PC-3 (cell line): ENCODE measurements at regions not wholly inside any gene's neighbourhood (a gene's known extent, or its start where the extent isn't known, plus 50 kb on each side); places are given as distances from the start of the nearest gene placed in this dataset.

ENCODE experiments used
- ATAC-seq: fragments of 200-7000 bp; cut with Tn5 transposase; 2 replicates; pipeline ENCODE4 v1.9.1; 2020; ENCODE audit warnings: mild to moderate bottlenecking, moderate library complexity
- BruUV-seq: library from RNA; stranded (reverse); fragments of 400-500 nt; replicated peaks from 2 replicates; lab custom pipeline; 2021; lab: Mats Ljungman, UMichigan
- CTCF ChIA-PET: fragments of 300-600 bp; sonication (Branson Sonifier 250); formaldehyde crosslinking; loops from one replicate; lab custom pipeline; 2022; ENCODE audit warnings: antibody characterized with exemption; lab: Charles Lee
- POLR2A ChIA-PET: fragments of 300-600 bp; sonication (Branson Sonifier 250); formaldehyde crosslinking; loops from one replicate; lab custom pipeline; 2022; ENCODE audit warnings: antibody characterized with exemption; ENCODE audit not compliant: unreplicated experiment; lab: Charles Lee
- DNase-seq: peaks from one replicate; pipeline ENCODE4 v3.0.0-alpha.2; 2015
- H2AFZ ChIP-seq: fragments of 300-600 bp; sonication (generic); 2 replicates; pipeline ENCODE4 v1.6.0; 2016; ENCODE audit warnings: antibody characterized with exemption, low read length
- H3F3A ChIP-seq: fragments of 300-600 bp; sonication (generic); one replicate; pipeline ENCODE4 v1.6.0; 2017; ENCODE audit warnings: antibody characterized with exemption, low read length, control low read depth, mild to moderate bottlenecking; ENCODE audit not compliant: unreplicated experiment
- H3K27ac ChIP-seq: fragments of 300-600 bp; sonication (generic); 2 replicates; pipeline ENCODE4 v1.5.1; 2016; ENCODE audit warnings: mild to moderate bottlenecking, low read length
- H3K27me3 ChIP-seq: fragments of 300-600 bp; sonication (generic); 2 replicates; pipeline ENCODE4 v1.6.1; 2016; ENCODE audit warnings: low read length, mixed read lengths
- H3K36me3 ChIP-seq: fragments of 300-600 bp; sonication (generic); 2 replicates; pipeline ENCODE4 v1.6.1; 2016; ENCODE audit warnings: low read depth, mixed run types, low read length, mixed read lengths
- H3K4me1 ChIP-seq: fragments of 300-600 bp; sonication (generic); 2 replicates; pipeline ENCODE4 v1.5.1; 2016; ENCODE audit warnings: low read length; ENCODE audit not compliant: insufficient read depth
- H3K4me2 ChIP-seq: fragments of 300-600 bp; sonication (generic); 2 replicates; pipeline ENCODE4 v1.6.0; 2016; ENCODE audit warnings: low read length
- H3K4me3 ChIP-seq: fragments of 300-600 bp; sonication (generic); 2 replicates; pipeline ENCODE4 v1.5.1; 2016; ENCODE audit warnings: mild to moderate bottlenecking, low read length, mixed read lengths
- H3K79me2 ChIP-seq: fragments of 300-600 bp; sonication (generic); 2 replicates; pipeline ENCODE4 v1.6.1; 2017; ENCODE audit warnings: low read length, mixed read lengths
- H3K9ac ChIP-seq: fragments of 300-600 bp; sonication (generic); 2 replicates; pipeline ENCODE4 v1.6.0; 2016; ENCODE audit warnings: mild to moderate bottlenecking, low read length
- H3K9me2 ChIP-seq: fragments of 300-600 bp; sonication (generic); replicated peaks from 2 replicates; pipeline ENCODE4 v1.6.1; 2016; ENCODE audit warnings: mixed run types, low read length, mixed read lengths
- H3K9me3 ChIP-seq: fragments of 300-600 bp; sonication (generic); 2 replicates; pipeline ENCODE4 v1.6.1; 2016; ENCODE audit warnings: low read length, mixed read lengths
- H4K20me1 ChIP-seq: fragments of 300-600 bp; sonication (generic); 2 replicates; pipeline ENCODE4 v1.6.1; 2016; ENCODE audit warnings: low read length, mixed read lengths
- CTCF ChIP-seq: fragments of 300-600 bp; sonication (generic); conservative IDR thresholded peaks from 2 replicates; pipeline ENCODE4 v1.5.1; 2017; ENCODE audit warnings: antibody characterized with exemption, low read depth, mild to moderate bottlenecking, low read length
- EZH2 ChIP-seq: fragments of 300-600 bp; sonication (generic); IDR thresholded peaks from one replicate; pipeline ENCODE4 v1.6.1; 2017; ENCODE audit warnings: antibody characterized with exemption, mild to moderate bottlenecking, low read length; ENCODE audit not compliant: unreplicated experiment
- EZH2phosphoT487 ChIP-seq: fragments of 300-600 bp; sonication (generic); IDR thresholded peaks from 2 replicates; pipeline ENCODE4 v1.6.1; 2018; ENCODE audit warnings: mild to moderate bottlenecking, antibody characterized with exemption, low read length, borderline replicate concordance
- intact Hi-C: fragments of 100-400 bp; cut with micrococcal nuclease; formaldehyde crosslinking; loops from 2 replicates; pipeline ENCODE4 v1.9.0; 2023

- Histone ChIP-seq H2AFZ (no peak overlapping the region), H3K79me2 (no peaks in the 10 kb centered on the region), H3K4me1 (no peaks in the 10 kb centered on the region), H4K20me1 (no peaks in the 10 kb centered on the region), H3K27ac (no peak overlapping the region), H3K4me3 (no peak overlapping the region), H3K9me2 (no peaks in the 10 kb centered on the region), H3K9me3 (peaks cover 4% of the 10 kb centered on the region; the same call in 1 of the 2 replicates), H3K36me3 (no peaks in the 10 kb centered on the region), H3K4me2 (no peak overlapping the region), H3K9ac (no peak overlapping the region), H3K27me3 (0 out of 2 replicates have a peak, but pooled peaks cover 8% of the 10 kb centered on the region), H3F3A (no peaks in the 10 kb centered on the region)
- intact Hi-C loops, result no loop called here
- no TSS peak for BruUV-seq
- ChIA-PET CTCF (no interaction called here), POLR2A (no interaction called here)
- TF ChIP-seq EZH2, result no peak
- no peak for TF ChIP-seq CTCF
- no peak for TF ChIP-seq EZH2phosphoT487
- no peak for DNase-seq
- no peak for ATAC-seq
Measured at GRCh38 chr2:66660804-66661203, 225.9 kb downstream of the MEIS1 start.

GRCh38 chr2:66661253-66662173, 226.6 kb downstream of the MEIS1 start:
- Histone ChIP-seq H4K20me1 (no peaks in the 10 kb centered on the region), H3K9me3 (peaks cover 4% of the 10 kb centered on the region; the same call in 1 of the 2 replicates), H2AFZ (no peak overlapping the region), H3K79me2 (no peaks in the 10 kb centered on the region), H3K4me1 (no peaks in the 10 kb centered on the region), H3K4me3 (no peak overlapping the region), H3K9ac (no peak overlapping the region), H3F3A (no peaks in the 10 kb centered on the region), H3K4me2 (no peak overlapping the region), H3K27ac (no peak overlapping the region), H3K9me2 (no peaks in the 10 kb centered on the region), H3K27me3 (peaks cover 8% of the 10 kb centered on the region; the same call in 1 of the 2 replicates), H3K36me3 (no peaks in the 10 kb centered on the region)
- no peak for DNase-seq
- POLR2A ChIA-PET, result no interaction called here
- CTCF ChIA-PET, result no interaction called here
- ATAC-seq, result no peak
- TF ChIP-seq CTCF (no peak), EZH2 (no peak), EZH2phosphoT487 (no peak)
- intact Hi-C loops, result no loop called here
- no TSS peak for BruUV-seq
